Erythroblast (primary cell): ENCODE measurements at regions not wholly inside any gene's neighbourhood (a gene's known extent, or its start where the extent isn't known, plus 50 kb on each side); places are given as distances from the start of the nearest gene placed in this dataset.

Experiments used
- DNase-seq, 2 experiments: peaks; one replicate each; lab custom pipeline; 2025; lab: John Stamatoyannopoulos, UW
- GATA1 ChIP-seq: IDR thresholded peaks from 2 replicates; pipeline ENCODE4 v1.6.1; 2011; ENCODE audit warnings: low read depth, mild to moderate bottlenecking, control low read depth, low read length, moderate library complexity
- POLR2A ChIP-seq: IDR thresholded peaks from 2 replicates; pipeline ENCODE4 v1.6.1; 2011; ENCODE audit warnings: mild to moderate bottlenecking, low read length

DNA sequence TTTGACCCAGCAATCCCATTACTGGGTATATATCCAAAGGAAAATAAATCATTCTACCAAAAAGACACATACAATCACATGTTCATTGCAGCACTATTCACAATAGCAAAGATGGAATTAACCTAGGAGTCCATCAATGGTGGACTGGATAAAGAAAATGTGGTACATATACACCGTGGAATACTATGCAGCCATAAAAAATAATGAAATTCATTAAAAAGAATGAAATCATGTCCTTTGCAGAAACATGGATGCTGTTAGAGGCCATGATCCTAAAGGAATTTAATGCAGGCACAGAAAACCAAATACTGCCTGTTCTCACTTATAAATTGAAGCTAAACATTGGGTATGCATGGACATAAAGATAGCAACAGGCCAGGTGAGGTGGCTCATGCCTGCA lies 61.9 kb upstream of the BMP6 start:
- DNase-seq = no peak
- TF ChIP-seq GATA1 = no peak
- no peak for TF ChIP-seq POLR2A

DNA sequence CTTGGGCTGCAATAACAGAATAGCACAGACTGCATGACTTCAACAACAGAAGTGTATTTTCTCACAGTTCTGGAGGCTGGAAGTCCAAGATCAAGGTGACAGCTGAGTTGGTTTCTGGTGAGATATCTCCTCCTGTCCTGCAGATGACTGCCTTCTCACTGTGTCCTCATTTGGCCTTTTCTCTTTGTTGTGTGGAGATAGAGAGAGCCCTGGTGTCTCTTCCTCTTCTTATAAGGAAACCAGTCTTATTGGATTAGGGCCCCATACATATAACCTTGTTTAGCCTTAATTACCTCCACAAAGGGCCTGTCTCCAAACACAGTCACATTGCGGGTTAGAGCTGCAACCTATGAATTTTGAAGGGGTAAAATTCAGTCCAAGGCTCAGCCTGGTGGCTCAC lies 57.0 kb upstream of the BMP6 start:
- TF ChIP-seq POLR2A (no peak), GATA1 (no peak)
- DNase-seq = peak in 1 of 2 experiments; percentile 7

DNA sequence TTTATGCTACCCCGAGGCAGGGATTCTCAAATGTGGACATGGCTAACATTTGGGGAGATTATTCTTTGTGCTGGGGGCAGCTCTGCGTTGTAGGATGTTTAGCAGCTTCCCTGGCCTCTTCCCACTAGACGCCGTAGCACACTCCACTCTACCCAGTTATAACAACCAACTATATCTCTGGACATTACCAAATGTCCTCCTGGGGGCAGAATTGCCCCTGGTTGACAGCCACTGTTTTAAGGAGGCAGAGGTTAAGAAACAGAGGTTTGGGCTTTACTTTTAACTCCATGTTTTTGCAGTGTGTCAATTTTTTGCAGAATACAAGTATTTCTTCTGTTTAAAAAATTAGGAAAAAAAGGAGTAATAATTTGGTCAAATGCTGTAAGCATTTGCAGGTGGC lies 56.2 kb upstream of the BMP6 start:
- TF ChIP-seq GATA1 (no peak), POLR2A (no peak)
- DNase-seq = peak; percentile 5 to 15

DNA sequence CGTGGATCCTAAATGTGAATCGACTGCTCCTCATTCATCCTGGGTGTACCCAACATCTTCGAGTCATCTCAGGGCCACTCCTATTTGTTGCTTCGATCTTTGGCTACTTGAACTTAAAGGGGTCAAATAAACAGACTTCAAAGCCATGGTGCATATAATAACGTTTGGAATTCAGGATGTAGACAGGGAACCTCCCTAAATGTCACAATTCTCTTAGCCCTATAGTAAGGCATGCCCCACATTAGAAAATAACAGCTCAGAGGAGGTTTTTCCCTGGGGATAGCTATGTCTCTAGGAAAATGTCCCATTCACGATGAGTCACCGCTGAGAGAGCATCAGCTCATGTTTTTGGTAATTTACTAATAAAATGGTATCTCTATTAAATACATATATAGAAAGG lies 54.8 kb upstream of the BMP6 start:
- TF ChIP-seq GATA1 (no peak), POLR2A (no peak)
- no peak for DNase-seq

DNA sequence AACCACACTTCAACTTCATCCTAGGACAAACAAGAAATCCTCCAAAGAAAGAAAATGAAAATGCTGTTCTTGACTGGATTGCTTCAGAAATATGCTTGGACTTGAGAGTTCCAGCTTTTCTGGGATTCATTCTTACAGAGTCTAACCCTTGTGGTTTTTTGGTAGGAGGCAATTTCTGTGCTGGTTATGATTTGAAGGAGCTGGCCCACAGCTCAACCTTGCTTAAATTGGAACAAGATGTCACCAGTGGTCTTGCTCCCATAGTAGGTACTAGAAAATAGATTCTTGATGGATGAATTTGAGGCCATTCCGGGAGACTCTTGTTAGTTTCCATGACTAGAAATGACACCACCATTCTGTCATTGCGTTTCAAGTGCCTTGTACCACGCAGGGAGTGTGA lies 54.3 kb upstream of the BMP6 start:
- no peak for DNase-seq
- no peak for TF ChIP-seq GATA1
- TF ChIP-seq POLR2A = no peak

DNA sequence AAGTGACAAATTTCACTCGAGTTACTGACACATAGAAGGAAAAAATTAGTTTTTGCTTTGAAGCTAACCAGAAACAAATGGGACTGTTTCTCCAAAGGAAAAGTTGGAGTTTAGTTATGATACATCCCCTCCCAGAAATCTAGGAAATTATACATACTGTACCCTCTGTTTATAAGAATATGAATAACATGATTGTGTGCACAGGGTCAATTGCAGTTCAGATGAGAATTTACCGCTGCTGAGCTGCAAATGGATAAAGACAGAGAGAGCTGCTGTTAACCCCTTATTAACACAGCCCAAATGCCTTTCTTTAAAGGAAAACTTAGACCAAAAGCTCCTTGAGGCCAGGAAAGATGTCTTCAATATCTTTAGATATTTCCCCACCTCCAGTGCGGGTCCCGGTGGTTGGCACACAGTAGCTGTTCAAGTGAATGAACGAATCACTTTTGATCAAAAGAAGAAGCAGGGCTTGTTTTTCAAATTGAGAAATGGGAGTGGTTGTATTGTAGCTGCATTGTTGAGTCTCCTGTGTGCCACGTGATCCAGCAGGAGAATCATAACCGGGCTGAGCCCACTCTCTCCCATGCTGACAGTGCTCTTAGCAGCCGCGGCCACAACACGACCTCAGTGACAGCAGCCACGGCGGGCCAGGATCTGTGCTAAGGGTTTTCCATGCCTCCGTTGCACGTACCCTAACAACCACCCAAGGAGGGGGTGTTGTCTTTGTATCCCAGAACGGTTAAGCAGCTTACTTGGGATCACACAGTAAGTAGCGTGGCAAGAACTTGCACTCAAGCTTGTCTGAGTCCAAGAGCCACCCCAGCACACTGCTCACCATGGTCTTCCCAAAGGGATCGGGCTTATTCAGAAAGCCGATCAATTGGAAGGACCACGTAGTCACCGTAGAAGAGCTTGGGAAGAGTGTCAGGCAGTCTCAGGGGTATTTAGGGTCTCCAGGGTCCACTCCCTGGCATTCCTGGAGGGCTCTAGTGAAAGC lies 53.5 kb upstream of the BMP6 start:
- DNase-seq = no peak

DNA sequence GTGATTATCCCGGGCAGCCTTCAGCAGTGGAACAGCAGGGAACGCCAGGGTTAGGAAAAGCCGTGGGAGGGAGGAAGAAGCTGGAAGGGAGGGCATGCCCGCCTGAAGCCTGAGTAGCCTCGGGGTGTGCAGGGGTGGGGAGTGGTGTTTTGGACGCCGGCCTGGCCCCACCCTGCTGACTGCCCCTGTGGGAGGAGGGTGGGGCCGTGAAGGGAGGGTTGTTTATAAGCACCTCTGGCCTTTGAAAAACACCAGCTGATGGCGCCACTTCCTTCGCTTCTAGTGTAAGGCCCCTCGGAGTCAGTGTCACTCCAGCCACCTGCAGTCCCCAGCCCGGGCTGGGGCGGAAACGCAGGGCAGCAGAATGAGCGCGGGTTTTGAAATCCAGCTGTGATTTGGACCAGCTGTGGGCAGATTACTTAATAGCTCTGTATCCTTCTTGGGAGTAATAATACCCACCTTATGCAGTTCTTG lies 52.8 kb upstream of the BMP6 start:
- TF ChIP-seq POLR2A (no peak), GATA1 (no peak)

More for the DNA sequence above, 53.5 kb upstream of the BMP6 start:
- TF ChIP-seq POLR2A = no peak
- no peak for TF ChIP-seq GATA1

DNA sequence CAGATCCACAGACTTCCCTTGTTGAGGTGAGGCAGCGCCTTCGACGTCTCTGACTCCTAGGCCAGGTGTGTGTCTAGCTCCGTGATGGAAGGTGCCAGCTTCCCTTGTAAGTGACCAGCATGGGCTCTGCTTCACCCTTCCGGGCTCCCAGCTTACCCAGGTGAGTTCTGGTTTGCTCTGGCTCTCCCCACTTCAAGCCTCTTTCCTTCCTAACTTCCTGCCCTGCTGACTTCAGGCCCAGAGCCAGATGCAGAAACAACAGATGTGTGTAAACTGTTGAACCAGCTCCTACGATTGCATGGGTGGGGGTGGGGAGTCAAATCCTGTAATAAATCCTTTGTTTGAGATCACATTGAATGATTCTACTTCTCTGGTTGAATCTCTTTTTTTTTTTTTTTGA lies 51.6 kb upstream of the BMP6 start:
- TF ChIP-seq GATA1 (no peak), POLR2A (no peak)
- DNase-seq = no peak

More for the DNA sequence above, 52.8 kb upstream of the BMP6 start:
- peak; percentile 74 to 77 for DNase-seq

DNA sequence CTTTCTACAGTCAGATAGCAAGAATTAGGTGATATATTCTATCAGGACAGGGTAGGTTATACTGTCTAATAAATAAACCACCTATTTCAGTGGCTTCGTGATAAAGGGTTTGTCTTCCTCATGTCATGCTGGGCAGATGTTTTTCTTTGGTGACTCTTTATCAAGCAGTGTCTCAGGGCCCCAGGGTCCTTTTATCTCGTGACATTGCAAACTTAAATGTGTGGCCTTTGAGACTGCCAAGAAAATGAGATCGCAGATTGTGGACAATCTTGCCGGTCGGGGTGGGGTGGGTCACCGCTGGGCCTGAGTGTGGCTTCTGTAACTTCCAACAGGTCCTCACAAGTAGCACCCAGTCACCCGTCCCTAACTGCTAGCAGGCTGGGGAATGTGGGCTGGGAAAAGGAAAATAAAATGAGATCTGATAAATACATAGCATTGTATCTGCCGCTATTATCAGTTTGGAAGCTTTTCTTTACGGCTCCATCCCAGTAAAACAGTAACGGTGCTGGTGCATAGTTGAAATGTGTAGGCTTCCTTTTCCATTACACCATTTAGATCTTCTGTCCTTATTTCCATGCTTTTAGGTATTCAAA lies 50.5 kb upstream of the BMP6 start:
- no peak for TF ChIP-seq POLR2A
- no peak for TF ChIP-seq GATA1
- peak; percentile 80 to 93 for DNase-seq
